ENCODE measurements at regions not wholly inside any gene's neighbourhood (a gene's known extent, or its start where the extent isn't known, plus 50 kb on each side); places are given as distances from the start of the nearest gene placed in this dataset.
"Not testable (repeated sequence)": the region's sequence is repeated elsewhere in the genome, so short reads cannot be mapped to it uniquely, and the experiment has no call there.

DNA sequence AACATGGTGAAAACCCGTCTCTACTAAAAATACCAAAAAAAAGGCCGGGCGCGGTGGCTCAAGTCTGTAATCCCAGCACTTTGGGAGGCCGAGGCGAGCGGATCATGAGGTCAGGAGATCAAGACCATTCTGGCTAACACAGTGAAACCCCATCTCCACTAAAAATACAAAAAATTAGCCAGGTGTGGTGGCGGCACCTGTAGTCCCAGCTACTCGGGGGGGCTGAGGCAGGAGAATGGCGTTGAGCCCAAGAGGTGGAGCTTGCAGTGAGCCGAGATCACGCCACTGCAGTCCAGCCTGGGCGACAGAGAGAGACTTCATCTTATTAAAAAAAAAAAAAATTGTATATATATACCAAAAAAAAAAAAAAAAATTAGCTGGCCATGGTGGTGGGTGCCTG, 533.8 kb downstream of the DMRTA1 start:
- TF ChIP-seq POLR2A (IDR thresholded peaks at IDR 0.05) = not testable (repeated sequence)
- TF ChIP-seq, protein P1, sequence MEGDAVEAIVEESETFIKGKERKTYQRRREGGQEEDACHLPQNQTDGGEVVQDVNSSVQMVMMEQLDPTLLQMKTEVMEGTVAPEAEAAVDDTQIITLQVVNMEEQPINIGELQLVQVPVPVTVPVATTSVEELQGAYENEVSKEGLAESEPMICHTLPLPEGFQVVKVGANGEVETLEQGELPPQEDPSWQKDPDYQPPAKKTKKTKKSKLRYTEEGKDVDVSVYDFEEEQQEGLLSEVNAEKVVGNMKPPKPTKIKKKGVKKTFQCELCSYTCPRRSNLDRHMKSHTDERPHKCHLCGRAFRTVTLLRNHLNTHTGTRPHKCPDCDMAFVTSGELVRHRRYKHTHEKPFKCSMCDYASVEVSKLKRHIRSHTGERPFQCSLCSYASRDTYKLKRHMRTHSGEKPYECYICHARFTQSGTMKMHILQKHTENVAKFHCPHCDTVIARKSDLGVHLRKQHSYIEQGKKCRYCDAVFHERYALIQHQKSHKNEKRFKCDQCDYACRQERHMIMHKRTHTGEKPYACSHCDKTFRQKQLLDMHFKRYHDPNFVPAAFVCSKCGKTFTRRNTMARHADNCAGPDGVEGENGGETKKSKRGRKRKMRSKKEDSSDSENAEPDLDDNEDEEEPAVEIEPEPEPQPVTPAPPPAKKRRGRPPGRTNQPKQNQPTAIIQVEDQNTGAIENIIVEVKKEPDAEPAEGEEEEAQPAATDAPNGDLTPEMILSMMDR (IDR thresholded peaks at IDR 0.05 in 4 of 5, conservative IDR thresholded peaks at IDR 0.05 in 1 of 5) = not testable (repeated sequence)

All from gastrocnemius medialis (tissue), 4 donors.